ENCODE measurements at regions not wholly inside any gene's neighbourhood (a gene's known extent, or its start where the extent isn't known, plus 50 kb on each side); places are given as distances from the start of the nearest gene placed in this dataset.

- no peak overlapping the region for H3K4me3 ChIP-seq (ENCODE audit: low read length)
- no peak overlapping the region for H3K4me2 ChIP-seq (ENCODE audit: low read length)
- H3K9ac ChIP-seq (ENCODE audit: low read length) = no peak overlapping the region
- no peaks in the 10 kb centered on the region for H3K79me2 ChIP-seq (ENCODE audit: low read length)
- H3K27me3 ChIP-seq (ENCODE audit: low read depth, low read length) = no peaks in the 10 kb centered on the region
- no peaks in the 10 kb centered on the region for H4K20me1 ChIP-seq (ENCODE audit: insufficient read depth, low read length)
- 0 out of 2 replicates have a peak overlapping the region, but pooled peaks have one; percentile 4 for H2AFZ ChIP-seq (ENCODE audit: low read depth, low read length)
- TF ChIP-seq, protein P1, sequence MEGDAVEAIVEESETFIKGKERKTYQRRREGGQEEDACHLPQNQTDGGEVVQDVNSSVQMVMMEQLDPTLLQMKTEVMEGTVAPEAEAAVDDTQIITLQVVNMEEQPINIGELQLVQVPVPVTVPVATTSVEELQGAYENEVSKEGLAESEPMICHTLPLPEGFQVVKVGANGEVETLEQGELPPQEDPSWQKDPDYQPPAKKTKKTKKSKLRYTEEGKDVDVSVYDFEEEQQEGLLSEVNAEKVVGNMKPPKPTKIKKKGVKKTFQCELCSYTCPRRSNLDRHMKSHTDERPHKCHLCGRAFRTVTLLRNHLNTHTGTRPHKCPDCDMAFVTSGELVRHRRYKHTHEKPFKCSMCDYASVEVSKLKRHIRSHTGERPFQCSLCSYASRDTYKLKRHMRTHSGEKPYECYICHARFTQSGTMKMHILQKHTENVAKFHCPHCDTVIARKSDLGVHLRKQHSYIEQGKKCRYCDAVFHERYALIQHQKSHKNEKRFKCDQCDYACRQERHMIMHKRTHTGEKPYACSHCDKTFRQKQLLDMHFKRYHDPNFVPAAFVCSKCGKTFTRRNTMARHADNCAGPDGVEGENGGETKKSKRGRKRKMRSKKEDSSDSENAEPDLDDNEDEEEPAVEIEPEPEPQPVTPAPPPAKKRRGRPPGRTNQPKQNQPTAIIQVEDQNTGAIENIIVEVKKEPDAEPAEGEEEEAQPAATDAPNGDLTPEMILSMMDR (IDR thresholded peaks at IDR 0.05; ENCODE audit: low read depth, low read length) = no peak
- no peak for TF ChIP-seq EZH2phosphoT487 (IDR thresholded peaks at IDR 0.05; ENCODE audit: low read depth)
- peaks cover 3% of the 10 kb centered on the region; the same call in 1 of the 2 replicates for H3K4me1 ChIP-seq (ENCODE audit: low read length)
- no peaks in the 10 kb centered on the region for H3K9me3 ChIP-seq (ENCODE audit: insufficient read depth, low read length)
- no peaks in the 10 kb centered on the region for H3K36me3 ChIP-seq (replicated peaks; ENCODE audit: low read depth, low read length)
- no peak overlapping the region for H3K27ac ChIP-seq (ENCODE audit: low read length)
These were observed 1636.1 kb downstream of the SLITRK5 start for GRCh38 chr13:89307278-89307677.

DNA sequence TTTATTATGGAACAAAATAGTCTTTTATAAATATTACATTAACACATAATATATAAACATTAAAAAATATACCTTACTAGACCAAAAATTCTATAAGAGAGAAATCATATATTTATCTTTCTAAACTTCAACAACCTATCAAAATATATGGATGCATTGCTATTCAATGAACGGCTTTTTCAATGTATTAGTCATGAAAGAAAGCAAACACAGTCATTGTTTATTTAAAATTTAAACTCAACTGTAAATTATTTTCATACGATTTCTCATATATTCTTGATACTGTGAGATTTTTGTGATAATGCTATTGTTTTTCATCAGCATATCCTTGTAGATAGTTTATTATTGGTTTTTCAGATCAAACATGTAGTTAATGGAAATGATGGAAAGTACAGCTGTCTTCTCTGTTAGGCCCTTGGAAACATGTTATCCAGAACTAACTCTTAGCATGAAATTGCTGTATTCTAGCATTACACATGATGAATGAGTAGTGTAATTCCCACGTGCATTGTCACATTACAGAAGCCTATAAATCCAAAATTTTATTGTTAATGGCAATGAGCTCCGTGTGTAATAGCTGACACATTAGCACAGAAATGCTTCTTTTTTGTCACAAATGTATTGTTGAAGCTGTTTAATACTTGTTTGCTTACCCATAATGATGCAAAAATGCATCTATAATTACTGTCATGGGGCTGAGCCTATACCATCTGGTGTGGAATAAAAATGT lies 1639.9 kb downstream of the SLITRK5 start:
- no peak overlapping the region for H3K27ac ChIP-seq (ENCODE audit: low read length)
- H3K4me1 ChIP-seq (ENCODE audit: low read length) = peaks cover 3% of the 10 kb centered on the region; the same call in 1 of the 2 replicates
- H4K20me1 ChIP-seq (ENCODE audit: insufficient read depth, low read length) = no peaks in the 10 kb centered on the region
- no peak overlapping the region for H2AFZ ChIP-seq (ENCODE audit: low read depth, low read length)
- H3K4me2 ChIP-seq (ENCODE audit: low read length) = no peak overlapping the region
- no peaks in the 10 kb centered on the region for H3K79me2 ChIP-seq (ENCODE audit: low read length)
- no peaks in the 10 kb centered on the region for H3K27me3 ChIP-seq (ENCODE audit: low read depth, low read length)
- no peak overlapping the region for H3K4me3 ChIP-seq (ENCODE audit: low read length)
- no peak for TF ChIP-seq EZH2phosphoT487 (IDR thresholded peaks at IDR 0.05; ENCODE audit: low read depth)
- TF ChIP-seq, protein P1 (IDR thresholded peaks at IDR 0.05; ENCODE audit: low read depth, low read length) = no peak
- H3K9me3 ChIP-seq (ENCODE audit: insufficient read depth, low read length) = no peaks in the 10 kb centered on the region
- H3K9ac ChIP-seq (ENCODE audit: low read length) = no peak overlapping the region
- no peaks in the 10 kb centered on the region for H3K36me3 ChIP-seq (replicated peaks; ENCODE audit: low read depth, low read length)

DNA sequence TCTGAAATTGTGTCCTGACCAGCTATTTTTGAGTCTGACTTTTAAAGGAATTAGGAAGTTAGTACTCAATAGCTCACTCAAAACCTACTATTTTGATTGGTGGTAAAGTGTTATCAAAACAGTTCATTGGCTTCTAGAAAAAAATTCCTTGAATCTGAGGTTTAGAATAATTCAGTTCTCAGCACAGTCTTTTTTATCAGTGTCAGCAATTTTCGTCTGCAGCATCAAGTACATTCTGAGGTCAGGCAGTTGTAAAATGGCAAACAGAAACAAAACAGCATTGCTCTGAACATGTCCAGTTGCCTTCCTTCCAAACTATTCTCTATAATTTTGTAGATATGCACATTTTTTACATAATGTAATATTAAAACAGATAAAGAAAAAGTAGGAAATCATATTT lies 1644.1 kb downstream of the SLITRK5 start:
- TF ChIP-seq, protein P1 (IDR thresholded peaks at IDR 0.05; ENCODE audit: low read depth, low read length) = no peak
- no peak for TF ChIP-seq EZH2phosphoT487 (IDR thresholded peaks at IDR 0.05; ENCODE audit: low read depth)
- Histone ChIP-seq H3K4me2 (ENCODE audit: low read length) (no peak overlapping the region), H3K9me3 (ENCODE audit: insufficient read depth, low read length) (no peaks in the 10 kb centered on the region), H3K36me3 (replicated peaks; ENCODE audit: low read depth, low read length) (no peaks in the 10 kb centered on the region), H4K20me1 (ENCODE audit: insufficient read depth, low read length) (no peaks in the 10 kb centered on the region), H3K79me2 (ENCODE audit: low read length) (no peaks in the 10 kb centered on the region), H3K4me3 (ENCODE audit: low read length) (no peak overlapping the region), H3K9ac (ENCODE audit: low read length) (no peak overlapping the region), H3K4me1 (ENCODE audit: low read length) (no peaks in the 10 kb centered on the region), H3K27me3 (ENCODE audit: low read depth, low read length) (no peaks in the 10 kb centered on the region), H2AFZ (ENCODE audit: low read depth, low read length) (peak overlapping the region; percentile 31), H3K27ac (ENCODE audit: low read length) (no peak overlapping the region)

DNA sequence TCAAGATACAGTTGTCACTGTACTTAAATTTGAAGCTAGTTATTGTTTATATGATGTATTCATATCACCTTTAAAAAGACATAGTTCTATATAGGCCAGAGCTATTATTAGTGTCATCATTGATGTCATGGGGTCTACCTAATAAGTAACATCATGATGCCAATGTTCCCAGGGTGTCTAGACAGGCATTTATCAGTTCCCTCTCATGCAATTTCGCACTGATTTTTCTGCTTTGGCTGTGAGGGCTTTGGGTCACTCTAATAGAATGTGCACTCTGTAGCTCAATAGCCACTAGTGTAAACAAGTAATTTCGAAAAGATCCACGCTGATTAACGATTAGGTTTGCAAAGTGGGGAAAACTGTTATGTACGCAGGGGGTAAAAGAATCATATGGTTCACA lies 1651.3 kb downstream of the SLITRK5 start:
- no peaks in the 10 kb centered on the region for H4K20me1 ChIP-seq (ENCODE audit: insufficient read depth, low read length)
- no peak overlapping the region for H3K4me3 ChIP-seq (ENCODE audit: low read length)
- no peaks in the 10 kb centered on the region for H3K27me3 ChIP-seq (ENCODE audit: low read depth, low read length)
- no peak overlapping the region for H3K4me2 ChIP-seq (ENCODE audit: low read length)
- H3K79me2 ChIP-seq (ENCODE audit: low read length) = no peaks in the 10 kb centered on the region
- H3K9ac ChIP-seq (ENCODE audit: low read length) = no peak overlapping the region
- no peaks in the 10 kb centered on the region for H3K36me3 ChIP-seq (replicated peaks; ENCODE audit: low read depth, low read length)
- TF ChIP-seq EZH2phosphoT487 (IDR thresholded peaks at IDR 0.05; ENCODE audit: low read depth) = no peak
- TF ChIP-seq, protein P1 (IDR thresholded peaks at IDR 0.05; ENCODE audit: low read depth, low read length) = no peak
- 0 out of 2 replicates have a peak overlapping the region, but pooled peaks have one; percentile 5 for H2AFZ ChIP-seq (ENCODE audit: low read depth, low read length)
- H3K27ac ChIP-seq (ENCODE audit: low read length) = no peak overlapping the region
- no peaks in the 10 kb centered on the region for H3K9me3 ChIP-seq (ENCODE audit: insufficient read depth, low read length)
- H3K4me1 ChIP-seq (ENCODE audit: low read length) = no peaks in the 10 kb centered on the region

Data from OCI-LY3 (cell line).